Erythroblast (primary cell): ENCODE measurements at regions not wholly inside any gene's neighbourhood (a gene's known extent, or its start where the extent isn't known, plus 50 kb on each side); places are given as distances from the start of the nearest gene placed in this dataset.

Experiments used
- DNase-seq, 2 experiments: peaks; one replicate each; lab custom pipeline; 2025; lab: John Stamatoyannopoulos, UW
- GATA1 ChIP-seq: IDR thresholded peaks from 2 replicates; pipeline ENCODE4 v1.6.1; 2011; ENCODE audit warnings: low read depth, mild to moderate bottlenecking, control low read depth, low read length, moderate library complexity
- POLR2A ChIP-seq: IDR thresholded peaks from 2 replicates; pipeline ENCODE4 v1.6.1; 2011; ENCODE audit warnings: mild to moderate bottlenecking, low read length

- TF ChIP-seq GATA1 (no peak), POLR2A (no peak)
- no peak for DNase-seq
Measured at GRCh38 chr2:150578481-150578880, 91.0 kb upstream of the RND3 start.

DNA sequence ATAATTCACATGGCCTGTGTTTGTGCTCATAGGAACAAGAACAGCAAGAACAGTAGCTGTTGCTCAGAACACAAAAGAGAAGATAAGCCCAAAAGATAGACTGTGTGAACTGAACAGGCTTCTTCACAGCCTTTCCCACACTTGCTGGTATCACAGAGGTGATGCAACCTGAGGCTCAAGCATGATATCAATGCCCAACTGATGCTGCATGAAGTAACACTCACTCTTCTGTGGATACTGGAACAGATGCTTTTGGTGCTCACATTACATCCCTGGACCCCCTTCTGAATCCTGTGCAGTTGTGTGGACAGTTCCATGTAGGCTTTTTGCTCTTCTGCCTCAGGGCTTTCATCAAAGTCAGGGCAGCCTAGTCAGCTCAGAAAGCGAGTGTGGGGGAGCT, 88.4 kb upstream of the RND3 start:
- no peak for TF ChIP-seq GATA1
- TF ChIP-seq POLR2A: no peak
- DNase-seq: no peak

DNA sequence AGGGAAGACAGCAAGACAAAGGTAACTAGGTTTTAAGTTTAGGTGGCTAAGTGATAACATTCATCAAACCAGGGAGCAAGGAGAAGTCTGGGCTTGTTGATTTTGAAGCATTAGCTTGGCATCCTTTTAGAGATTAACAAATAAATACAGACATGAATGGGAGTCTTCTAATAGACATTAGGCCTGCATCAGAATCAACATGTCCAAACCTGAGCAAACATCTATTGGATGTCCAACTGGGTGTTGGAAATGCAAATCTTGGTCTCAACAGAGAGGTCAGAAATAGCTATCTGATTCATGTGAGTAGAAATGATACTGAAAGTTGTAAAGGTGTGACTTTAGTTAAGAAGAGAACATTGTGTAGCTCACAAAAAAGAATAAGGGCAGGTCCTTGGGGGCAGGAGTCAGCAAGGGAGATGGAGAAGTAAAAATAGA, 85.5 kb upstream of the RND3 start:
- DNase-seq: no peak
- no peak for TF ChIP-seq POLR2A
- no peak for TF ChIP-seq GATA1

DNA sequence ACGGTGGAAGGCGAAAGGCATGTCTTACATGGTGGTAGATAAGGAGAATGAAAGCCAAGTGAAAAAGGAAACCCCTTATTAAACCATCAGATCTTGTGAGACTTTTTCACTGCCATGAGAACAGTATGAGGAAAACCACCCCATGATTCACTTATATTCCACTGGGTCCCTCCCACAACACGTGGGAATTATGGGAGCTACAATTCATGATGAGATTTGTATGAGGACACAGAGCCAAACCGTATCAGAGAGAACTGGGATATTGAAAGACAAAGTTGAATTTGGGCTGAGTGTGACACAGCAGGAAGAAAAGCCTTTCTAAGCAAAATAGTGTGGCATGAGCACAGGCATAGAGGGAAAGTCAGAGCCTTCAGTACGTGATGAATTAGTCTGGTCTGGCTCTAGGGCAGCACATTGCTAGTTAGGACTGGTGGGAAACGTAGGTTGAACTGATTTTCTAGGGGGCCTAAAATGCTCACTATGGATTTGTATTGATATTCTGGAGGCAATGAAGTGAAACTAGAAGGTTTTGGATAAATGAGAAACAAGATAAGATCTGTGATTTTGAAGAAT, 84.8 kb upstream of the RND3 start:
- TF ChIP-seq GATA1 (no peak), POLR2A (no peak)
- no peak for DNase-seq

- TF ChIP-seq GATA1 (no peak), POLR2A (no peak)
Measured at GRCh38 chr2:150571121-150571520, 83.7 kb upstream of the RND3 start.

GRCh38 chr2:150570712-150571111, 83.2 kb upstream of the RND3 start:
- no peak for DNase-seq
- no peak for TF ChIP-seq POLR2A
- TF ChIP-seq GATA1: no peak

More at GRCh38 chr2:150571121-150571520, 83.7 kb upstream of the RND3 start:
- DNase-seq: no peak

- TF ChIP-seq POLR2A (no peak), GATA1 (no peak)
- no peak for DNase-seq
Measured at GRCh38 chr2:150569761-150570160, 82.3 kb upstream of the RND3 start.

DNA sequence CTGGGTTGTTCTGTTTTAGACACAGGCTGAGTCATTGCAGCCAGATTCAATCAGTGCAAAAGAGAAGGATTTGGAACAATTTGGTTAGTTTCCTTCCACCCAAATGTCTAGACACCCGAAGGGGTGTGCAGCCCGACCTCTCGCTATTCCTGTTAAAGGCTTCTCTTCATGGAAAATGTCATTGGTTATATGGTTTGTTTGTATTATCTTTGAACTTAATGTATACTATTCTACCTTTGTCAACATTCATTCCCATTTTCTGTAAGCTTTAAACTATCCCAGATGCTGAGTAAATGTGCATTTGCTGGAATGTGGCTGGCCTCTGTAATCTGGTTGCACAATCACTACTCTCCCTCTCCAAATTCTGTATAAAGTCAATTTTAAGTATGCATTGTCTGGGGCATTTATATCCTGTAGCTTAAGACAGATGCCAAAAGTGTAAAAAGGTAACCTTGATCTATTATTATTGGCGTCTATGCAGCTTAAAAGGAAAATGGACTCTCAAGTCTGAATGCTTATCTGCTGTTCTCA, 80.4 kb upstream of the RND3 start:
- TF ChIP-seq GATA1 (no peak), POLR2A (no peak)
- no peak for DNase-seq

GRCh38 chr2:150566289-150566688, 78.8 kb upstream of the RND3 start:
- DNase-seq: no peak
- no peak for TF ChIP-seq GATA1
- TF ChIP-seq POLR2A: no peak

DNA sequence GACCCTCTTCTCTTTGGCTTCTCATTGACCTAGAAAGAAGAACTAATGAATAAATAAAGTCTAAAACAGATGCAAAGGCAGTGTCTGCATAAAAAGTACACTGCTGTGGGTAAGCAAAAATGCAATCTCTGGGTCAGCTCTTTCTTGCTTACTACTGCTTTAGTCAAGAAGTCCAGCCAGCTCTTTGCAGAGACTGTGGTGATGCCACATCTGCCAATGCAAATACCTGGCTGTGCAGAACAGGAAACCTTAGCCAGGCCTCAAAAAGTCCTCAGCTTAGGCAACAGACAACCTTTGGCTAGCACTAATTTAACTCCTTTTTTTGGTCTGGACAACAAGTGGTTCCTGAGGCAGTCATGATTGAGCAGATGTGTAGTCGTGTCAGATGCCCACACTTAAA, 73.6 kb upstream of the RND3 start:
- DNase-seq: no peak
- TF ChIP-seq POLR2A: no peak
- no peak for TF ChIP-seq GATA1

GRCh38 chr2:150557020-150557600, 69.6 kb upstream of the RND3 start:
- TF ChIP-seq POLR2A (no peak), GATA1 (no peak)
- no peak for DNase-seq

DNA sequence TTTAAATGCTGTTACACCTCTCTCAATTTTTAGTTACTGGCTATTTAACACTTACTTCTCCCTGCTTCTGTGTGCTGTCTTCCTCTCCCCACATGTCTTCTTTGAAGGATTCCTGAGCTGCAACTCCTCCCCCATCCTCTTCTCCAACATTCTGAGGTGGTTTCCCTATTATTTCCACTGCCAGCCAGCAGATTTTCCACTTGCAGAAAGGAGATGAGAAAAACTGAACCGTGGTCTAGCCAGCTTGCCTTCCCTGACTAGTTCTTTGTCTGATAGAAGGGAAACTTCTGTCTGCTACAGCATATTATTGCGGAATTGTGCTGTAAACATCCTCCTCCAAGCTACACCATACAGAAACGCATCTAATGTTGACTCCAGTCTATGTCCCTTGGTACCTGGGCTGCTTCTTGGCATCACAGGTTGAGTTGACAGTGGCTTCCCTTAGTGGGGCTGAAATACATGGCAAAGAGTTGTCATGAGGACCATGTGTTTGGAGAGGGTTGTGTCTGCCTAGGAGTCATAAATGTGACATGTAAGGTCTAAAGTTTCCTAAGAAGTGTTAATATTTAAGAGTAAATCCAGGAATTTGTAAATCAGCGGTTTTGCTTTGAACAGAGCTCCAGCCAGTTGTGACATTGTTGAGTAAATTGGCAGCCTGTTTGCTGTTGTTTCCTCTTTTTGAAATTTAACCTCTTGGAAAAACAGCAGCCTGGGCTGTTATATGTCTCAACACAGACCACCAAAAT, 68.3 kb upstream of the RND3 start:
- no peak for DNase-seq
- no peak for TF ChIP-seq POLR2A
- TF ChIP-seq GATA1: no peak

GRCh38 chr2:150554046-150554445, 66.6 kb upstream of the RND3 start:
- TF ChIP-seq POLR2A: no peak
- no peak for TF ChIP-seq GATA1
- no peak for DNase-seq
